ENCODE measurements at regions not wholly inside any gene's neighbourhood (a gene's known extent, or its start where the extent isn't known, plus 50 kb on each side); places are given as distances from the start of the nearest gene placed in this dataset.

DNA sequence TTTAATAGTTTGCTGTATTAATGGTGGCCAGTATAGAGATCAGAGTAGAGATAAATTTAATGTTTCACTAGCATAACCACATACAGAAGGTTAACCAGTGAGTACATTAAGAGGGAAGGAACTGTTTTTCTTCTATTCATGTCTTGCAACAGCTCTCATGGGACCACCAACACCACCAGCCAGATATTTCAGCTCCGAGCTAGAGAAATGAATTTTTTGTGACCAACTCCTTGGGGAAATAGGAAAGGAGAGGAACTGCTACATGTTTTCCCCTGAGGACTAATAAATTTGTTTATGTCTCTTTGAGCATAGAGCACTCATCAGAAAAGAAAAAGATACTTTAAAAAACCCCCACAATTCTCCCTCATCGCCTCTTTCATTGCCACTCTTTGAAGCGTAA lies 247.5 kb downstream of the MBNL1 start:
- H3K9me3 Mint-ChIP-seq, result no peaks in the 10 kb centered on the region
- no peak overlapping the region for H3K27ac Mint-ChIP-seq
- no peak overlapping the region for H3K4me3 Mint-ChIP-seq
- no peak for DNase-seq
- H3K36me3 Mint-ChIP-seq, result peaks cover 0 to 5% (median 0%) of the 10 kb centered on the region in 3 donors
- no peaks in the 10 kb centered on the region for H3K4me1 Mint-ChIP-seq
- H3K27me3 Mint-ChIP-seq (ENCODE audit: low read depth in 3 of 3), result peaks cover 0 to 1% (median 1%) of the 10 kb centered on the region in 3 donors

DNA sequence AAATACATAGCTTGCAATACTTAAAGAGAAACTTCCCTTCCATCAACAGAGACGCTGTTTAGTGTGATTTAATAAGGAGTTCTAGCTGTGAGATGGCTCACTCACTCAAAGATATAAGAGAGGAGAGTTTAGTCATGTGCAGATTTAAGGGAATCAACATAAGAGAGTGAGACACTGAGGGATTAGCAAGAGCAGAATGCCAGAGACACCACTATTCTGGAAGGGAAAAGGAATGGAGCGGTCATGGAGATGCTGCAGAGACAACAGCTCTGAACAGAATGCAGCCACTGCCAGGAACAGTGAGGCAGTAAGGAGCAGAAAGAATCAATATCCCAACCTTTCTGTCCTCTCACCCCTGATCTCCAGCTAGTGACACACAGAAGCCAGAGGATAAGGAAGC lies 248.8 kb downstream of the MBNL1 start:
- H3K4me1 Mint-ChIP-seq, result no peaks in the 10 kb centered on the region
- DNase-seq, result no peak
- no peaks in the 10 kb centered on the region for H3K9me3 Mint-ChIP-seq
- H3K36me3 Mint-ChIP-seq, result no peaks in the 10 kb centered on the region
- H3K27me3 Mint-ChIP-seq (ENCODE audit: low read depth in 3 of 3), result peaks cover 0 to 1% (median 1%) of the 10 kb centered on the region in 3 donors
- no peak overlapping the region for H3K27ac Mint-ChIP-seq
- H3K4me3 Mint-ChIP-seq, result no peak overlapping the region

DNA sequence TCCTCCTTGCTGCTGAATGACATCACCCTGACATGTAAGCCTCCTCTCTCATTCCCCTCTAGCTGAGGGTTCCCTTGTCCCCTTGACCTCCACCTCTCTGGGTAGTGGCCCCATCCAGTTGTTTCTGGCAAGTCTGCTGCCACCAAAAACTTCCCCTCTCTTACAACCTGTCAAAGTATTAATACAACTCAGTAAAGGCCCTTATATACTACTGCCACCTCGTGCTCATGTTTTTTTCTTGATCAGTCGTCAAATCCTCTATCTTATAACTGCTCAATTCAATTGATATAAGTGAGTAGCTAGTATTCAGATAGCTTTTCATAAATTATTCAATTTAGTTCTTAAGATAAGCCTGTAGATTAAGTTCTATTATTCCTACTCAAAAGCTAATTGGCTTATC lies 249.6 kb downstream of the MBNL1 start:
- H3K27ac Mint-ChIP-seq, result no peak overlapping the region
- H3K9me3 Mint-ChIP-seq, result no peaks in the 10 kb centered on the region
- no peaks in the 10 kb centered on the region for H3K4me1 Mint-ChIP-seq
- H3K4me3 Mint-ChIP-seq, result no peak overlapping the region
- DNase-seq, result no peak
- H3K36me3 Mint-ChIP-seq, result no peaks in the 10 kb centered on the region
- peaks cover 0 to 3% (median 1%) of the 10 kb centered on the region in 3 donors for H3K27me3 Mint-ChIP-seq (ENCODE audit: low read depth in 3 of 3)

DNA sequence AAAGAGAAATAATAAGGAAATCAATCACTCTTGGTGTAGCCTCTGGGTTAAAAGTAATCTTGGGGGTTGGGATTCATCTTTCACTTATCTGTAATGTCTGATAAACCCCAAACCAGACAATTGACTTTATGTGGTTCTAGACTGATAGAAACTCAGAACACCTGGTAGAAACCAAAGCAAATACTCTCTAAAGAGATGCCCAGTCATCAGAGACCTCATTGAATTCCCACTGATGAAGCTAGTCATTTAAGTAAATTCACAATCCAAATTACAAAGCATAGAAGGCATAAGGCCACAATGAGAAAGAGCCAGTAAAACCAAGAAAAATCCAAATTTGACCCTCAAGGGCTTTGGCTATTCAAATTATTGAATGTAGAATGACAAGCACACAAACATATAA lies 250.6 kb downstream of the MBNL1 start:
- H3K4me3 Mint-ChIP-seq, result no peak overlapping the region
- H3K27ac Mint-ChIP-seq, result no peak overlapping the region
- H3K9me3 Mint-ChIP-seq, result no peaks in the 10 kb centered on the region
- DNase-seq, result no peak
- H3K36me3 Mint-ChIP-seq, result no peaks in the 10 kb centered on the region
- no peaks in the 10 kb centered on the region for H3K4me1 Mint-ChIP-seq
- H3K27me3 Mint-ChIP-seq (ENCODE audit: low read depth in 3 of 3), result peaks cover 0 to 3% (median 0%) of the 10 kb centered on the region in 3 donors

DNA sequence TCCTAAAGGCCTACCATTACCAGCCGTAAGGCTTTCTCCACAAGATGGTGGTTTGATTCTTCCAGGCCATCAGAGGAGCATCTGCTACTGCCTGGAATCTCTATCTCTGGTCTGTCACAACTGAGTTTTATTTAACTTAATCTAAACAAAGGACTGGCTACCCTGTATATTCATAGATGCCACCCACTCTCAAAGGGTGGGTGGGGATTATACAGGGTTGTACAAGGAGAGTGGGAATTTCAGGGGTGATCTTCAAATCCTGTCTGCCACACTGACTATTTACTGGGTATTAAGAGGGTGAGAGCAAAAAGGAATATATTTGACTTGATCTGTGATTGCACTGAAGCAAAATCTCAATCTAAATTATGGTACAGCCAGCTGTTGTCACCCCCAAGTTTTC lies 253.3 kb downstream of the MBNL1 start:
- no peaks in the 10 kb centered on the region for H3K36me3 Mint-ChIP-seq
- H3K4me1 Mint-ChIP-seq, result no peaks in the 10 kb centered on the region
- no peak overlapping the region for H3K27ac Mint-ChIP-seq
- no peak for DNase-seq
- H3K4me3 Mint-ChIP-seq, result no peak overlapping the region
- H3K27me3 Mint-ChIP-seq (ENCODE audit: low read depth in 3 of 3), result peaks cover 0 to 3% (median 0%) of the 10 kb centered on the region in 3 donors
- H3K9me3 Mint-ChIP-seq, result no peaks in the 10 kb centered on the region

DNA sequence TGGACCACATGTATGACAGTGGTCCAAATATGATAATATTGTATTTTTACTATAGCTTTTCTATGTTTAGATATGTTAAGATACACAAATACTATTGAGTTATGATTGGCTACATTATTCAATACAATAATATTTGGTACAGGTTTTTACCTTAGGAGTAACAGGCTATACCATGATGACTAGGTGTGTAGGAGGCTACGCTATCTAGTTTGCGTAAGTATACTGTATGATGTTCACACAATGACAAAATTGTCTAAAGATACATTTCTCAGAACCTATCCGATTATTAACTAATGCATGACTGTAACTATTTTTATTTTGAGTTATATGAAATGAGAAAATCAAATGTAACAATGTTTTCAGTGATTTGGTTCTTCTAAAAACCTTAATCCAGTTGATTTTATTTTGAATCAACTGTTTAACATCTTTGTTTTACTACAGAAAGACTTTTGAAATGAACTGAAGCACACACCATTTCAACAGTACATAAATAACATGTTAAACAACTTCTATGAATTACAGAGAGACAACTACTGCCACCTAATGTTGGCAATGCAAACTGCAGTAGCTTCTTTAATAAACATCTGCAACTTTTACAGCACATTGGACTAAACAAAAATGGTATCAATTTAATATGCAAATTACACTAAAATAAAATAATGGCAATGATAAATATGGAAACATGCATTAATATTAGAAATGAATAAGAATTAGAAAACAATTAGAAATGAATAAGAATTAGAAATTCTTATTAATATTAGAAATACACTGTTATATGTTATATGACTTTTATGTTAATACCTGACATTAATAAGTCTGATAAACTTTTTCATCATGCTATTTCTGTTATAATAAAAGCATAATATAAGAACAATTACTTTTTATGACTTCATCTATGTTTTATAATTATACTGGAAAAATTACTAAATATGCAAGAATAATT lies 255.7 kb downstream of the MBNL1 start:
- Mint-ChIP-seq H3K36me3 (no peaks in the 10 kb centered on the region), H3K27ac (no peak overlapping the region)

DNA sequence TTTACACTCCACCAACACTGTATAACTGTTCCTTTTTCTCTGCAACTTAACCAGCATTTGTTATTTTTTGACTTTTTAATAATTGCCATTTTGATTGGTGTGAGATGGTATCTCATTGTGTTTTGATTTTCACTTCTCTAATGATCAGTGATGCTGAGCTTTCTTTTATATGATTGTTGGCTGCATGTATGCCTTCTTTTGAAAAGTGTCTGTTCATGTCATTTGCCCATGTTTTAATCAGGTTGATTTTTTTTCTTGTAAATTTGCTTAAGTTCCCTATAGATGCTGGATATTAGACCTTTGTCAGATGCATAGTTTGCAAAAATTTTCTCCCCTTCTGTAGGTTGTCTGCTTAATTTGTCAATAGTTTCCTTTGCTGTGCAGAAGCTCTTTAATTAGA lies 263.0 kb downstream of the MBNL1 start:
- peaks cover 0 to 3% (median 0%) of the 10 kb centered on the region in 3 donors for H3K27me3 Mint-ChIP-seq (ENCODE audit: low read depth in 3 of 3)
- no peak overlapping the region for H3K4me3 Mint-ChIP-seq
- no peaks in the 10 kb centered on the region for H3K4me1 Mint-ChIP-seq
- peaks cover 0 to 5% (median 0%) of the 10 kb centered on the region in 3 donors for H3K36me3 Mint-ChIP-seq
- no peak for DNase-seq
- H3K9me3 Mint-ChIP-seq, result peaks cover 0 to 7% (median 0%) of the 10 kb centered on the region in 6 donors
- H3K27ac Mint-ChIP-seq, result no peak overlapping the region

More for the DNA sequence above, 255.7 kb downstream of the MBNL1 start:
- peak; percentile 7 to 34 (median 26) for DNase-seq
- H3K4me3 Mint-ChIP-seq, result no peak overlapping the region
- H3K9me3 Mint-ChIP-seq, result no peaks in the 10 kb centered on the region
- H3K4me1 Mint-ChIP-seq, result no peaks in the 10 kb centered on the region
- H3K27me3 Mint-ChIP-seq (ENCODE audit: low read depth in 3 of 3), result peaks cover 0 to 2% (median 0%) of the 10 kb centered on the region in 3 donors

DNA sequence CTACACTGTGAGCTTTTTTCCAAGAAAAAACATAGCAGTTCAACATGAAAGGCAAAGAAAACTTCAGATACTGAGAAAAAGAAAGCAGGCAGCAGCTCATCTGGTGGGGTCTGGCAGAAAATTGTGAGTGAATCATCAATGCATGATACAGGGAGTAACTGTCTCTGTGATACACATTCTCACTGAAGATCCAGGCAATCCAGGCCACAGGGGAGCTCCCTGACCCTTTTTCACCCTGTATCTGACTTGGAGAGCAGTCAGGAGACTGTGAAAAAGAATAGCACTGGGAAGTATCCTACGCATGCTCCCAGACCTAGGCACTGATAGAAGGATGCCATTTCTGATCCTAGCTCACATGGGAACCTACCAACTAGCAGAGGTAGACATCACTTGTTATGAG lies 269.8 kb downstream of the MBNL1 start:
- Mint-ChIP-seq H3K4me3 (no peak overlapping the region), H3K36me3 (no peaks in the 10 kb centered on the region), H3K9me3 (peaks cover 9 to 30% (median 17%) of the 10 kb centered on the region in 6 donors), H3K27ac (no peak overlapping the region), H3K27me3 (ENCODE audit: low read depth in 3 of 3) (peaks cover 4 to 18% (median 7%) of the 10 kb centered on the region in 3 donors), H3K4me1 (no peaks in the 10 kb centered on the region)
- DNase-seq, result no peak

DNA sequence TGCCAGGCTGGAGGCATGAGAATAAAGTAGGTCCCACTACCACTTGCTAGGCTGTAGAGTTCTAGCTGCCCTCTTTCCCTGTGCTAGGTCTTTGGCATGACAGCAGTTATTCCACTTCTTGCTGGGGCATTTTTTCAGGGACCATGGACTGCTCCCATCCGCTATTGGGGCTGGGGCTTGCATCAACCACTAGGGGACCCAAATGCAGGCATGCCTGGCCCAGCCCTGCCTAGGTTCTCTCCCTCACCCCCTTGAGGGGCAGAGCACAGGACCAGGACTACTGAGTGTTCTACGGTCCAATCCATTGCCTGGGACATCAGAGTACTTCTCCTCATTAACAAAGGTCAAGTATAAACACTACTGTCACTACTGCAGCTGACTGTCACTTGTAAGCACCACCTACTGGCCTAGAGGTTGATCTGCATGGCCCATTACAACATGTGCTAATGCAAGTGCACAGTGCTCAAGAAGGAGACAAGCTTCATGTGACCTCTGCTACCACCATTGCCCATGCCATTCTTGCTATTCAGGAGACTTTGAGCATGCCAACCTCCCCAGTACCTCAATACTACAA lies 270.5 kb downstream of the MBNL1 start:
- DNase-seq, result no peak
- Mint-ChIP-seq H3K4me3 (no peak overlapping the region), H3K4me1 (no peaks in the 10 kb centered on the region), H3K27me3 (ENCODE audit: low read depth in 3 of 3) (peaks cover 4 to 18% (median 7%) of the 10 kb centered on the region in 3 donors), H3K9me3 (peaks cover 9 to 30% (median 18%) of the 10 kb centered on the region in 6 donors), H3K36me3 (no peaks in the 10 kb centered on the region), H3K27ac (no peak overlapping the region)

DNA sequence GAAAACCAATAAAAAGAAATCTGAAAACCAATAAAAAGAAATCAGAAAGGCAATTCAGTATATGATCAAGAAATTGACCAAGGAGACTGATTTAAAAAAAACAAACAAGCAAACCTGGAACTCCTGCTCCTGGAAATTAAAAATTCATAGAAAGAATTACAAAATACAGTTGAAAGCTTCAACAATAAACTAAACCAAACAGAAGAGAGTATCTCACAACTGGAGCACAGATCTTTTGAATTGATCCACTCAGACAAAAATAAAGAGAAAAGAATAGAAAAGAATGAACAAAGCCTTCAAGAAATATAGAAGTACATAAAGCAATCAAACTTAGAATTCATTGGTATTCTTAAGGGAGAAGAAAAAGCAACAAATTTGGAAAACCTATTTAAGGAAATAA lies 271.4 kb downstream of the MBNL1 start:
- Mint-ChIP-seq H3K4me1 (no peaks in the 10 kb centered on the region), H3K27ac (no peak overlapping the region), H3K36me3 (no peaks in the 10 kb centered on the region), H3K4me3 (no peak overlapping the region), H3K27me3 (ENCODE audit: low read depth in 3 of 3) (peaks cover 4 to 21% (median 7%) of the 10 kb centered on the region in 3 donors), H3K9me3 (peaks cover 10 to 30% (median 18%) of the 10 kb centered on the region in 6 donors)
- no peak for DNase-seq

DNA sequence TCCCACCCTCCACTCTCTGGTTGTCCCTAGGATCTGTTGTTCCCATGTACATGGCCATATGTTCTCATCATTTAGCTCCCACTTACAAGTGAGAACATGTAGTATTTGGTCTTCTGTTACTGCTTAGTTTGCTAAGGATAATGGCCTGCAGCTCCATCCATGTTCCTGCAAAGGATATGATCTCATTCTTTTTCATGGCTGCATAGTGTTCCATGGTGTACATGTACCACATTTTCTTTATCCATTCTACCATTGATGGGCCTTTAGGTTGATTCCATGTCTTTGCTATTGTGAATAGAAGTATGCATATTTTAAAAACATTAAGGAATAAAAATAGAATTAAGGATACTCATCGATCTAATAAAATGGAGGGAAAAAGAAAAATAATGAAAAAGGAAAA lies 278.4 kb downstream of the MBNL1 start:
- H3K27me3 Mint-ChIP-seq (ENCODE audit: low read depth in 3 of 3), result peaks cover 1 to 12% (median 2%) of the 10 kb centered on the region in 3 donors
- H3K36me3 Mint-ChIP-seq, result no peaks in the 10 kb centered on the region
- H3K9me3 Mint-ChIP-seq, result peaks cover 0 to 17% (median 4%) of the 10 kb centered on the region in 6 donors
- H3K4me1 Mint-ChIP-seq, result no peaks in the 10 kb centered on the region
- no peak for DNase-seq
- no peak overlapping the region for H3K27ac Mint-ChIP-seq
- no peak overlapping the region for H3K4me3 Mint-ChIP-seq

DNA sequence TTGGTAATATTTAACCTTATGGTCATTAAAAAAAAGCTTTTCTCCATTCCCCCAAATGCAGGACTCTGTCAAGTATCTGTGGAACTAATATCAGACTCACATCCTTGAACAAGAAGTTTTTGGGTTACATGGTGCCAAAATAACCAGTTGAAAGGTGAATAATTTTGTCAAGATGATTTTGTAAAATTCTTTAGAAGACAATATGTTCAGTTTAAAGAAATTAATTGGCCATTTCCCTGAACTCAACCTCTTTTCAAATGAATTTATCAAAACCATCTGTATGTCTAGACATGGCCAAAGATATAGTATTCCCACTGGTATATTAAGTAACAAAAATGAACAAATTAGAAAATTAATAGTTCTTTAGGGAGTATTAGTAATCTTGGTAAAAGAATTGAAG lies 280.5 kb downstream of the MBNL1 start:
- Mint-ChIP-seq H3K27me3 (ENCODE audit: low read depth in 3 of 3) (peaks cover 0 to 8% (median 1%) of the 10 kb centered on the region in 3 donors), H3K27ac (no peak overlapping the region), H3K9me3 (peaks cover 0 to 7% (median 2%) of the 10 kb centered on the region in 6 donors), H3K4me1 (no peaks in the 10 kb centered on the region), H3K36me3 (no peaks in the 10 kb centered on the region), H3K4me3 (no peak overlapping the region)
- no peak for DNase-seq

DNA sequence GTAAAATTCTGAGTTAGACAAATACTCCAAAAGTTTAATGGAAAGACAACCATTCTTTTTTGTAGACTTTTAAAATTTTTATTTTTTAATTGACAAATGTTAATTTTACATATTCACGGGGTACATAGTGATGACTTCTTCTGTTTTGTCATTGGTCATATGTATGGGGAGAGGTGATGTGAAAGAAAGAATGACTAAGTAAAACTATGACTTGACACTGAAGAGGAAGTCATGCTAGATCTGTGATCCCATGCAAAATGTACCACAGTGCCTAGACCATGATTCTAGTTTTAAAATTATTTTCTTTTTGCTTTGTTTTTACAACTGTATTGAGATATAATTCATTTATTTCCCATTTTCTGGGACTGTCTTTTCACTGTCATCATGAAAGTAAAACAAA lies 281.6 kb downstream of the MBNL1 start:
- H3K9me3 Mint-ChIP-seq, result peaks cover 0 to 7% (median 0%) of the 10 kb centered on the region in 6 donors

DNA sequence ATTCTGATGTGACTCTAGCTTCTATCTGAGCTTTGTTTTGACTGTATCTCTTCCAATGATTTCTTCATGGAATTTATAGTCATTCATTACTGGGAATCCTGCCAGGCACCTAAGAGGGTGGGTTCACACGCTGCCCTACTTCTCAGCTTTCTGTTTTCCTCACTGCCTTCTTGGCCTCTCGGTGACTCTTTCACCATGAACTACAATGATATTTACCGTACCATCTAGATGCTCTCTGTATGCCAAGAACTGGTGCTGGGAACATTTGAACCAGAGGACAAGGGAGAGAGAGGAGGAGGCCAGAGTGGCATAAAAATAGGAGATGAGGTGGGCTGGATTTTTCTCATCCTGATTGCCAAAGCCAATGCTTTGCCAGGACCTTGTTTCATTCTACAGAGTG lies 280.0 kb upstream of the P2RY1 start:
- no peak overlapping the region for H3K27ac Mint-ChIP-seq
- H3K4me1 Mint-ChIP-seq, result peaks cover 22 to 28% of the 10 kb centered on the region in 2 donors
- H3K27me3 Mint-ChIP-seq (ENCODE audit: low read depth in 3 of 3), result peaks cover 3 to 4% (median 3%) of the 10 kb centered on the region in 3 donors
- no peaks in the 10 kb centered on the region for H3K9me3 Mint-ChIP-seq
- DNase-seq, result no peak
- H3K36me3 Mint-ChIP-seq, result no peaks in the 10 kb centered on the region
- H3K4me3 Mint-ChIP-seq, result no peak overlapping the region

More for the DNA sequence above, 281.6 kb downstream of the MBNL1 start:
- DNase-seq, result no peak
- Mint-ChIP-seq H3K4me3 (no peak overlapping the region), H3K27ac (no peak overlapping the region), H3K36me3 (no peaks in the 10 kb centered on the region), H3K27me3 (ENCODE audit: low read depth in 3 of 3) (peaks cover 1 to 4% (median 3%) of the 10 kb centered on the region in 3 donors), H3K4me1 (no peaks in the 10 kb centered on the region)

Measured in immature natural killer cell (primary cell).